A549 (cell line): ENCODE measurements at regions not wholly inside any gene's neighbourhood (a gene's known extent, or its start where the extent isn't known, plus 50 kb on each side); places are given as distances from the start of the nearest gene placed in this dataset.

ENCODE experiments used
- ATAC-seq, 2 experiments: fragments of 200-7000 bp in 1 of 2; fragments of >200 bp in 1 of 2; cut with Nextera tagmentation in 1 of 2; cut with Tn5 transposase in 1 of 2; 3 replicates each; pipeline versions ENCODE4 v1.8.0 to v1.9.1; 2018 to 2020; ENCODE audit warnings: mild to moderate bottlenecking in 1 of 2, moderate library complexity in 1 of 2
- CTCF ChIA-PET: fragments of 300-600 bp; sonication (Branson Sonifier 250); formaldehyde crosslinking; extraction: SDS; loops from one replicate; lab custom pipeline; 2021; ENCODE audit warnings: antibody characterized with exemption, inconsistent platforms; lab: Yijun Ruan, JAX
- POLR2A ChIA-PET: fragments of 350-600 bp; formaldehyde crosslinking; extraction: SDS; loops from one replicate; lab custom pipeline; 2021; ENCODE audit warnings: antibody characterized with exemption, inconsistent platforms; lab: Yijun Ruan, JAX
- DNase-seq, 2 experiments: peaks; one replicate each; pipeline versions ENCODE4 v3.0.0 to v3.0.0-alpha.2; 2011 to 2016; ENCODE audit warnings: low read depth in 1 of 2, low spot score in 1 of 2
- FAIRE-seq: peaks from 2 replicates; lab custom pipeline; 2011; peaks lifted over from hg19 to GRCh38; lab: Jason Lieb, UNC
- H3K27ac ChIP-seq, 2 experiments: fragments of >200 bp; sonication (Bioruptor Twin); formaldehyde crosslinking; 3 replicates each; pipeline ENCODE4 v1.5.1; 2016 to 2017
- H3K4me1 ChIP-seq: fragments of >200 bp; sonication (Bioruptor Twin); formaldehyde crosslinking; 3 replicates; pipeline ENCODE4 v1.6.1; 2016
- H3K4me2 ChIP-seq: fragments of >200 bp; sonication (Bioruptor Twin); formaldehyde crosslinking; 3 replicates; pipeline ENCODE4 v1.6.1; 2016
- H3K4me3 ChIP-seq: fragments of >200 bp; sonication (Bioruptor Twin); formaldehyde crosslinking; 3 replicates; pipeline ENCODE4 v1.5.1; 2016
- H3K9me3 ChIP-seq: fragments of >200 bp; sonication (Bioruptor Twin); formaldehyde crosslinking; 3 replicates; pipeline ENCODE4 v1.6.1; 2016
- CBX2 ChIP-seq: fragments of 200-600 bp; sonication (generic); IDR thresholded peaks from 2 replicates; pipeline ENCODE4 v1.6.1; 2016; ENCODE audit warnings: low read depth, mild to moderate bottlenecking, borderline replicate concordance
- CBX8 ChIP-seq: fragments of 200-600 bp; sonication (generic); IDR thresholded peaks from 2 replicates; pipeline ENCODE4 v1.6.1; 2016
- CHD4 ChIP-seq: fragments of 200-600 bp; sonication (generic); IDR thresholded peaks from 2 replicates; pipeline ENCODE4 v1.6.1; 2016; ENCODE audit warnings: antibody characterized with exemption, mild to moderate bottlenecking, borderline replicate concordance
- E2F6 ChIP-seq: IDR thresholded peaks from 2 replicates; pipeline ENCODE4 v1.6.1; 2012; ENCODE audit warnings: low read depth, borderline replicate concordance
- EP300 ChIP-seq, 2 experiments: fragments of >200 bp; sonication (Bioruptor Twin); formaldehyde crosslinking; IDR thresholded peaks; 2 replicates in 1 of 2; 3 replicates in 1 of 2; pipeline ENCODE4 v1.6.1; 2016 to 2017
- FOXS1 ChIP-seq: fragments of 250-450 bp; sonication (Bioruptor Pico); IDR thresholded peaks from 2 replicates; pipeline ENCODE4 v1.5.0; 2020; ENCODE audit warnings: mild to moderate bottlenecking, moderate library complexity
- GATA3 ChIP-seq: IDR thresholded peaks from 2 replicates; pipeline ENCODE4 v1.6.1; 2012; ENCODE audit warnings: borderline replicate concordance
- HDAC2 ChIP-seq: fragments of 200-600 bp; sonication (generic); IDR thresholded peaks from 2 replicates; pipeline ENCODE4 v1.6.1; 2016
- HOXB13 ChIP-seq: fragments of 250-450 bp; sonication (Bioruptor Pico); IDR thresholded peaks from 2 replicates; pipeline ENCODE4 v1.5.0; 2020; ENCODE audit warnings: low read depth, mild to moderate bottlenecking, moderate library complexity
- JUNB ChIP-seq: fragments of >200 bp; sonication (Bioruptor Twin); formaldehyde crosslinking; IDR thresholded peaks from 2 replicates; pipeline ENCODE4 v1.6.1; 2016
- KDM1A ChIP-seq: fragments of 200-600 bp; sonication (generic); IDR thresholded peaks from 2 replicates; pipeline ENCODE4 v1.6.1; 2016; ENCODE audit warnings: low read depth, mild to moderate bottlenecking
- KDM5A ChIP-seq: fragments of 200-600 bp; sonication (generic); IDR thresholded peaks from 2 replicates; pipeline ENCODE4 v1.6.1; 2016; ENCODE audit warnings: antibody characterized with exemption, mild to moderate bottlenecking
- MYC ChIP-seq: IDR thresholded peaks from 2 replicates; pipeline ENCODE4 v1.6.1; 2012; ENCODE audit warnings: mild to moderate bottlenecking, inconsistent platforms, low read length, improper control_type of control experiment, borderline replicate concordance
- POLR2A ChIP-seq: IDR thresholded peaks from 2 replicates; pipeline ENCODE4 v1.6.1; 2012; ENCODE audit warnings: mild to moderate bottlenecking, low read length
- POLR2AphosphoS2 ChIP-seq: conservative IDR thresholded peaks from 2 replicates; pipeline ENCODE4 v1.6.1; 2012; ENCODE audit warnings: low read length, improper control_type of control experiment, inconsistent platforms
- REST ChIP-seq: fragments of 200-600 bp; sonication (generic); IDR thresholded peaks from 2 replicates; pipeline ENCODE4 v1.6.1; 2016; ENCODE audit warnings: antibody characterized with exemption, mild to moderate bottlenecking, moderate library complexity
- SREBF2 ChIP-seq: fragments of 450-650 bp; IDR thresholded peaks from 2 replicates; pipeline ENCODE4 v1.6.1; 2014; ENCODE audit warnings: mild to moderate bottlenecking, moderate library complexity
- TP53 ChIP-seq: fragments of 250-450 bp; sonication (Bioruptor Pico); IDR thresholded peaks from 2 replicates; pipeline ENCODE4 v1.5.0; 2021; ENCODE audit warnings: mild to moderate bottlenecking, moderate library complexity
- ZFP36 ChIP-seq: fragments of 450-650 bp; IDR thresholded peaks from 2 replicates; pipeline ENCODE4 v1.6.1; 2014; ENCODE audit warnings: borderline replicate concordance; ENCODE audit not compliant: partially characterized antibody
- WGBS: methylation state at CpG from one replicate; pipeline ENCODE4 v1.1.6; 2017; ENCODE audit errors: missing lambda C conversion rate; 5-methylcytosine and 5-hydroxymethylcytosine counted together
- TF ChIP-seq, protein P1 (sequence below): fragments of 250-450 bp; sonication (Bioruptor Pico); IDR thresholded peaks from 2 replicates; pipeline ENCODE4 v1.5.0; 2021; ENCODE audit warnings: mild to moderate bottlenecking, moderate library complexity, borderline replicate concordance
- TF ChIP-seq, protein P2 (sequence below): IDR thresholded peaks from 2 replicates; pipeline ENCODE4 v1.6.1; 2012

- 61% methylated on average over 2 of the region's 2 CpGs for WGBS
- ATAC-seq (no peak), FAIRE-seq (no peak), DNase-seq (no peak)
- Histone ChIP-seq H3K27ac (no peak overlapping the region), H3K4me2 (no peak overlapping the region), H3K4me1 (no peaks in the 10 kb centered on the region), H3K4me3 (no peak overlapping the region), H3K9me3 (no peaks in the 10 kb centered on the region)
- TF ChIP-seq TP53 (CRISPR knock-in tag) = no peak
- no peak for TF ChIP-seq EP300 (IDR thresholded peaks at IDR 0.05)
- TF ChIP-seq CHD4 = no peak
- TF ChIP-seq REST = no peak
- no peak for TF ChIP-seq ZFP36
- no peak for TF ChIP-seq POLR2A
- no peak for TF ChIP-seq CBX2
- no peak for TF ChIP-seq SREBF2
- TF ChIP-seq CBX8 = no peak
- no peak for TF ChIP-seq JUNB
- no peak for TF ChIP-seq POLR2AphosphoS2
- no peak for TF ChIP-seq GATA3
- TF ChIP-seq KDM5A = no peak
- no peak for TF ChIP-seq HDAC2
- TF ChIP-seq KDM1A = no peak
- ChIA-PET CTCF (interaction anchor here (1.0 kb wide), 1 partner anchor 12 kb away, joined by 5 read pairs; no protein-coding TSS in a partner anchor), POLR2A (no interaction called here)
Observed at GRCh38 chr3:177317247-177317646, 120.0 kb upstream of the TBL1XR1 start.

DNA sequence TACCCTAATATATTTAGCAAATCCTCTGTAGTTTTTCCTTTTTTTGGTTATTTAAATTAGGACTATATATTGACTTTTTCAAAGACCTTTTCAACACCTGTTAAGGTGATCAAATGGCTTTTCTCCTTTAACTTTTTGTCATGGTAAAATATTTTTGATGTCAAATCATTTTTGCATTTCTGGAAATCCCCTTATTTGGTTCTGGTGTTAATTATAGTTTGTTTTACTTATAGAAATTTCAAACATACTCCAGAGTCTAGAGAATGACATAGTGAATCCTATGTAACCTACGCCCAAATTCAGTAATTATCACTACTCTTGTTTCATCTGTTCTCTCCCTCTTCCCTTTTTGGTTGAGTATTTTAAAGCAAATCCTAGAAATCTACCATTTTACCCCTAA, 121.3 kb upstream of the TBL1XR1 start:
- H3K4me2 ChIP-seq = no peak overlapping the region
- 87% methylated on average over 1 of the region's 1 CpG for WGBS
- H3K9me3 ChIP-seq = no peaks in the 10 kb centered on the region
- no peaks in the 10 kb centered on the region for H3K4me1 ChIP-seq
- H3K4me3 ChIP-seq = no peak overlapping the region
- ChIA-PET POLR2A (no interaction called here), CTCF (no interaction called here)
- DNase-seq (no peak), ATAC-seq (no peak), FAIRE-seq (no peak)
- no peak overlapping the region for H3K27ac ChIP-seq
- TF ChIP-seq ZFP36 (no peak), HDAC2 (no peak), FOXS1 (CRISPR knock-in tag) (no peak), HOXB13 (no peak), JUNB (no peak), CBX2 (no peak), E2F6 (no peak), KDM5A (no peak), MYC (no peak), POLR2AphosphoS2 (no peak)
- TF ChIP-seq, protein P1, sequence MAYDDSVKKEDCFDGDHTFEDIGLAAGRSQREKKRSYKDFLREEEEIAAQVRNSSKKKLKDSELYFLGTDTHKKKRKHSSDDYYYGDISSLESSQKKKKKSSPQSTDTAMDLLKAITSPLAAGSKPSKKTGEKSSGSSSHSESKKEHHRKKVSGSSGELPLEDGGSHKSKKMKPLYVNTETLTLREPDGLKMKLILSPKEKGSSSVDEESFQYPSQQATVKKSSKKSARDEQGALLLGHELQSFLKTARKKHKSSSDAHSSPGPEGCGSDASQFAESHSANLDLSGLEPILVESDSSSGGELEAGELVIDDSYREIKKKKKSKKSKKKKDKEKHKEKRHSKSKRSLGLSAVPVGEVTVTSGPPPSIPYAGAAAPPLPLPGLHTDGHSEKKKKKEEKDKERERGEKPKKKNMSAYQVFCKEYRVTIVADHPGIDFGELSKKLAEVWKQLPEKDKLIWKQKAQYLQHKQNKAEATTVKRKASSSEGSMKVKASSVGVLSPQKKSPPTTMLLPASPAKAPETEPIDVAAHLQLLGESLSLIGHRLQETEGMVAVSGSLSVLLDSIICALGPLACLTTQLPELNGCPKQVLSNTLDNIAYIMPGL = no peak
- TF ChIP-seq, protein P2, sequence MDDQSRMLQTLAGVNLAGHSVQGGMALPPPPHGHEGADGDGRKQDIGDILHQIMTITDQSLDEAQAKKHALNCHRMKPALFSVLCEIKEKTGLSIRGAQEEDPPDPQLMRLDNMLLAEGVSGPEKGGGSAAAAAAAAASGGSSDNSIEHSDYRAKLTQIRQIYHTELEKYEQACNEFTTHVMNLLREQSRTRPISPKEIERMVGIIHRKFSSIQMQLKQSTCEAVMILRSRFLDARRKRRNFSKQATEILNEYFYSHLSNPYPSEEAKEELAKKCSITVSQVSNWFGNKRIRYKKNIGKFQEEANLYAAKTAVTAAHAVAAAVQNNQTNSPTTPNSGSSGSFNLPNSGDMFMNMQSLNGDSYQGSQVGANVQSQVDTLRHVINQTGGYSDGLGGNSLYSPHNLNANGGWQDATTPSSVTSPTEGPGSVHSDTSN = no peak
